Left colon (tissue), 2 donors: ENCODE measurements at regions not wholly inside any gene's neighbourhood (a gene's known extent, or its start where the extent isn't known, plus 50 kb on each side); places are given as distances from the start of the nearest gene placed in this dataset.
"Not testable (repeated sequence)": the region's sequence is repeated elsewhere in the genome, so short reads cannot be mapped to it uniquely, and the experiment has no call there.

Experiments
- ATAC-seq: fragments of 200-7000 bp; cut with Tn5 transposase; one replicate; pipeline ENCODE4 v1.9.1; 2020; ENCODE audit warnings: mild to moderate bottlenecking, moderate library complexity
- DNase-seq, 2 donors: peaks; one replicate each; pipeline ENCODE4 v3.0.0-alpha.2; 2020
- intact Hi-C, 2 donors: fragments of 100-400 bp; cut with DNase I in 1 of 2; cut with micrococcal nuclease in 1 of 2; formaldehyde crosslinking; loops; one replicate each; pipeline versions ENCODE4 v1.11.2 to v1.14.0; 2022; cut with DNase I, micrococcal nuclease
- donor health status: DM: no; HTN: no; CAD: no.
- donor health status: DM: yes; HTN: yes; CAD: no.

GRCh38 chr2:111410868-111411406, 290.2 kb downstream of the BCL2L11 start:
- DNase-seq, intact Hi-C loops, ATAC-seq: not testable (repeated sequence)

GRCh38 chr2:111411867-111412681, 291.4 kb downstream of the BCL2L11 start:
- intact Hi-C loops, ATAC-seq, DNase-seq: not testable (repeated sequence)

- intact Hi-C loops, DNase-seq, ATAC-seq: not testable (repeated sequence)
These were observed 292.3 kb downstream of the BCL2L11 start for GRCh38 chr2:111412841-111413650.

- DNase-seq, intact Hi-C loops: not testable (repeated sequence)
- ATAC-seq: peak; percentile 28
These were observed 293.2 kb downstream of the BCL2L11 start for GRCh38 chr2:111413950-111414349.

GRCh38 chr2:111415765-111416743, 295.3 kb downstream of the BCL2L11 start:
- peak; percentile 62 for ATAC-seq
- intact Hi-C loops: not testable (repeated sequence)

GRCh38 chr2:111417026-111417425, 296.3 kb downstream of the BCL2L11 start:
- intact Hi-C loops, DNase-seq, ATAC-seq: not testable (repeated sequence)

More at GRCh38 chr2:111415765-111416743, 295.3 kb downstream of the BCL2L11 start:
- not testable (repeated sequence) for DNase-seq

GRCh38 chr2:111418091-111418875, 297.6 kb downstream of the BCL2L11 start:
- peak; percentile 57 for ATAC-seq
- DNase-seq, intact Hi-C loops: not testable (repeated sequence)

GRCh38 chr2:111420074-111420473, 299.4 kb downstream of the BCL2L11 start:
- intact Hi-C loops, ATAC-seq, DNase-seq: not testable (repeated sequence)

- intact Hi-C loops, ATAC-seq, DNase-seq: not testable (repeated sequence)
These were observed 300.1 kb downstream of the BCL2L11 start for GRCh38 chr2:111420835-111421234.

GRCh38 chr2:111421949-111422348, 301.2 kb downstream of the BCL2L11 start:
- intact Hi-C loops, DNase-seq, ATAC-seq: not testable (repeated sequence)

- intact Hi-C loops, DNase-seq, ATAC-seq: not testable (repeated sequence)
These were observed 301.8 kb downstream of the BCL2L11 start for GRCh38 chr2:111422562-111422961.

- DNase-seq, ATAC-seq, intact Hi-C loops: not testable (repeated sequence)
These were observed 302.5 kb downstream of the BCL2L11 start for GRCh38 chr2:111423184-111423583.

GRCh38 chr2:111424176-111424575, 303.5 kb downstream of the BCL2L11 start:
- ATAC-seq, intact Hi-C loops, DNase-seq: not testable (repeated sequence)

- DNase-seq, ATAC-seq, intact Hi-C loops: not testable (repeated sequence)
These were observed 304.2 kb downstream of the BCL2L11 start for GRCh38 chr2:111424851-111425309.

GRCh38 chr2:111425789-111426201, 305.1 kb downstream of the BCL2L11 start:
- ATAC-seq, DNase-seq, intact Hi-C loops: not testable (repeated sequence)

- intact Hi-C loops, ATAC-seq, DNase-seq: not testable (repeated sequence)
These were observed 306.6 kb downstream of the BCL2L11 start for GRCh38 chr2:111427346-111427745.

GRCh38 chr2:111428915-111429314, 308.2 kb downstream of the BCL2L11 start:
- DNase-seq, intact Hi-C loops, ATAC-seq: not testable (repeated sequence)
